ENCODE measurements at regions not wholly inside any gene's neighbourhood (a gene's known extent, or its start where the extent isn't known, plus 50 kb on each side); places are given as distances from the start of the nearest gene placed in this dataset.

- TF ChIP-seq CTCF (IDR thresholded peaks at IDR 0.05): no peak
- TF ChIP-seq POLR2AphosphoS5 (IDR thresholded peaks at IDR 0.05): no peak
These were observed 186.5 kb downstream of the NR4A2 start for GRCh38 chr2:156145976-156146375.
